ENCODE measurements at regions not wholly inside any gene's neighbourhood (a gene's known extent, or its start where the extent isn't known, plus 50 kb on each side); places are given as distances from the start of the nearest gene placed in this dataset.

DNA sequence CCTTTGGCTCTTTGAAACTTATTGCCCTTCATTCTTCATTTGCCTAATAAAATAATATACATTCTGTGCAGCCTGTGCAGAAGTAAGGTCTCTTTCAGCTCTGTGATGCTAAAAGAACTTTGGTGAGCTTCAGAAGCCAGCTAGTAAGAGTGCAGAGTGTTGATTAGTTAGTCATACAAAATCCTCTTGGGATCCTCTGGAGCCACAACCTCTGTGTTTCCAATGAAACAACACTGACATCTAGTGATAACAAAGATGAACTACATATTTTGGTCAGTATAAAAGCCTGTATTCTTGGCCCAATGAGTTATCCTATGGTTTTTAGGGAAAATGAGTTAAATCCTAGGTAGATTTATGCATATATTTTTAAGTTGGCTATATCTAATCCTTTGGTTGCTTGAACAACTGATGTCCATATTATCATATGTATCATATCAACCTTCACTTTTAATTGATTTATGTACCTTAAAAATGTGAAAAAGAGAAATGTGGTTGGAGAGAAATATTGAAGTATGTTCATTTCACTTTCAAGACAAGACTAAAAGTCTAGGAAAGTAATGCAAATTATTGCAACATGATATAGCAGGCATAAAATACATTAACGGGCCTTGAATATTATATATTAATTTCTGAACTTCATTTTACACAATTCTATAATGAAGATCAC lies 158.4 kb downstream of the KLHL28 start (continued):
- TF ChIP-seq GMEB1 (CRISPR knock-in tag; IDR thresholded peaks at IDR 0.05) (no peak), HIVEP1 (CRISPR knock-in tag; IDR thresholded peaks at IDR 0.05) (no peak), E4F1 (CRISPR knock-in tag; IDR thresholded peaks at IDR 0.05; ENCODE audit: borderline replicate concordance) (no peak)
- TF ChIP-seq, protein P1, sequence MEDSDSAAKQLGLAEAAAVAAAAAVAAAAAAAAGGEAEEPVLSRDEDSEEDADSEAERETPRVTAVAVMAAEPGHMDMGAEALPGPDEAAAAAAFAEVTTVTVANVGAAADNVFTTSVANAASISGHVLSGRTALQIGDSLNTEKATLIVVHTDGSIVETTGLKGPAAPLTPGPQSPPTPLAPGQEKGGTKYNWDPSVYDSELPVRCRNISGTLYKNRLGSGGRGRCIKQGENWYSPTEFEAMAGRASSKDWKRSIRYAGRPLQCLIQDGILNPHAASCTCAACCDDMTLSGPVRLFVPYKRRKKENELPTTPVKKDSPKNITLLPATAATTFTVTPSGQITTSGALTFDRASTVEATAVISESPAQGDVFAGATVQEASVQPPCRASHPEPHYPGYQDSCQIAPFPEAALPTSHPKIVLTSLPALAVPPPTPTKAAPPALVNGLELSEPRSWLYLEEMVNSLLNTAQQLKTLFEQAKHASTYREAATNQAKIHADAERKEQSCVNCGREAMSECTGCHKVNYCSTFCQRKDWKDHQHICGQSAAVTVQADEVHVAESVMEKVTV (CRISPR knock-in tag; IDR thresholded peaks at IDR 0.05), result peak; percentile 57
- TF ChIP-seq, protein P2, sequence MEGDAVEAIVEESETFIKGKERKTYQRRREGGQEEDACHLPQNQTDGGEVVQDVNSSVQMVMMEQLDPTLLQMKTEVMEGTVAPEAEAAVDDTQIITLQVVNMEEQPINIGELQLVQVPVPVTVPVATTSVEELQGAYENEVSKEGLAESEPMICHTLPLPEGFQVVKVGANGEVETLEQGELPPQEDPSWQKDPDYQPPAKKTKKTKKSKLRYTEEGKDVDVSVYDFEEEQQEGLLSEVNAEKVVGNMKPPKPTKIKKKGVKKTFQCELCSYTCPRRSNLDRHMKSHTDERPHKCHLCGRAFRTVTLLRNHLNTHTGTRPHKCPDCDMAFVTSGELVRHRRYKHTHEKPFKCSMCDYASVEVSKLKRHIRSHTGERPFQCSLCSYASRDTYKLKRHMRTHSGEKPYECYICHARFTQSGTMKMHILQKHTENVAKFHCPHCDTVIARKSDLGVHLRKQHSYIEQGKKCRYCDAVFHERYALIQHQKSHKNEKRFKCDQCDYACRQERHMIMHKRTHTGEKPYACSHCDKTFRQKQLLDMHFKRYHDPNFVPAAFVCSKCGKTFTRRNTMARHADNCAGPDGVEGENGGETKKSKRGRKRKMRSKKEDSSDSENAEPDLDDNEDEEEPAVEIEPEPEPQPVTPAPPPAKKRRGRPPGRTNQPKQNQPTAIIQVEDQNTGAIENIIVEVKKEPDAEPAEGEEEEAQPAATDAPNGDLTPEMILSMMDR (IDR thresholded peaks at IDR 0.05 in 2 of 3, conservative IDR thresholded peaks at IDR 0.05 in 1 of 3; ENCODE audit: insufficient read depth in 2 of 3, low read depth in 1 of 3, low read length in 3 of 3), result peak in 2 of 3 experiments; percentile 38 to 60; a peak in 3 of 6 replicates
- TF ChIP-seq, protein P3, sequence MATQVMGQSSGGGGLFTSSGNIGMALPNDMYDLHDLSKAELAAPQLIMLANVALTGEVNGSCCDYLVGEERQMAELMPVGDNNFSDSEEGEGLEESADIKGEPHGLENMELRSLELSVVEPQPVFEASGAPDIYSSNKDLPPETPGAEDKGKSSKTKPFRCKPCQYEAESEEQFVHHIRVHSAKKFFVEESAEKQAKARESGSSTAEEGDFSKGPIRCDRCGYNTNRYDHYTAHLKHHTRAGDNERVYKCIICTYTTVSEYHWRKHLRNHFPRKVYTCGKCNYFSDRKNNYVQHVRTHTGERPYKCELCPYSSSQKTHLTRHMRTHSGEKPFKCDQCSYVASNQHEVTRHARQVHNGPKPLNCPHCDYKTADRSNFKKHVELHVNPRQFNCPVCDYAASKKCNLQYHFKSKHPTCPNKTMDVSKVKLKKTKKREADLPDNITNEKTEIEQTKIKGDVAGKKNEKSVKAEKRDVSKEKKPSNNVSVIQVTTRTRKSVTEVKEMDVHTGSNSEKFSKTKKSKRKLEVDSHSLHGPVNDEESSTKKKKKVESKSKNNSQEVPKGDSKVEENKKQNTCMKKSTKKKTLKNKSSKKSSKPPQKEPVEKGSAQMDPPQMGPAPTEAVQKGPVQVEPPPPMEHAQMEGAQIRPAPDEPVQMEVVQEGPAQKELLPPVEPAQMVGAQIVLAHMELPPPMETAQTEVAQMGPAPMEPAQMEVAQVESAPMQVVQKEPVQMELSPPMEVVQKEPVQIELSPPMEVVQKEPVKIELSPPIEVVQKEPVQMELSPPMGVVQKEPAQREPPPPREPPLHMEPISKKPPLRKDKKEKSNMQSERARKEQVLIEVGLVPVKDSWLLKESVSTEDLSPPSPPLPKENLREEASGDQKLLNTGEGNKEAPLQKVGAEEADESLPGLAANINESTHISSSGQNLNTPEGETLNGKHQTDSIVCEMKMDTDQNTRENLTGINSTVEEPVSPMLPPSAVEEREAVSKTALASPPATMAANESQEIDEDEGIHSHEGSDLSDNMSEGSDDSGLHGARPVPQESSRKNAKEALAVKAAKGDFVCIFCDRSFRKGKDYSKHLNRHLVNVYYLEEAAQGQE (IDR thresholded peaks at IDR 0.05; ENCODE audit: borderline replicate concordance), result peak; percentile 61; the same call in 1 of the 2 replicates
- TF ChIP-seq, protein P3 (CRISPR knock-in tag; IDR thresholded peaks at IDR 0.05; ENCODE audit: low read depth), result no peak

All from K562 (cell line).